DMS114 treated with DMSO at 0.1 percent for 48 hours (cell line): ENCODE measurements at regions not wholly inside any gene's neighbourhood (a gene's known extent, or its start where the extent isn't known, plus 50 kb on each side); places are given as distances from the start of the nearest gene placed in this dataset.
A peak's percentile ranks its signal among the peaks of the same experiment; 100 is the strongest.
"Not testable (repeated sequence)": the region's sequence is repeated elsewhere in the genome, so short reads cannot be mapped to it uniquely, and the experiment has no call there.

Experiments used
- DNase-seq: peaks from one replicate; lab custom pipeline; 2025; ENCODE audit not compliant: unreplicated experiment; lab: John Stamatoyannopoulos, UW

- DNase-seq: not testable (repeated sequence)
Observed at GRCh38 chrX:149420566-149420965, 84.5 kb downstream of the IDS start.

GRCh38 chrX:149398027-149398426, 107.1 kb downstream of the IDS start:
- DNase-seq: no peak

GRCh38 chrX:149392921-149393320, 112.2 kb downstream of the IDS start:
- no peak for DNase-seq

- no peak for DNase-seq
Observed at GRCh38 chrX:149383852-149384251, 121.3 kb downstream of the IDS start.

DNA sequence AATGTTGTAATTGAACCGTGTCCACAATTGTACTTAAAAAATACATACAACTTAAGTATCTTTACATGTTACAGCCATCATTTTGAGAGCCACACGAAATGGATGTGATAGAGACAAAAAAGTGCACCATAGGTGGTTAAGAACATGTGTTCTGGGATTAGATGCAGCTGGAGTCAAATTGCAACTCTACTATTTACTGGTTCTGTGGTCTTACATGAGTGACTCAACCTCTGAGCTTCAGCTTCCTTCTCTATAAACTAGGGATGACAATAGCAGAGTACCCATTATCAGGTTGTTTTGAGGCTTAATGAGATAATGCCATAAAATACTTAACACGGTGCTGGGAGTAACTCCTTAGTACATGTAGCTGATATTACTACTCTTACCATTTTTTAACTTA, 130.4 kb downstream of the IDS start:
- DNase-seq: no peak

- DNase-seq: no peak
Observed at GRCh38 chrX:149372866-149373265, 132.2 kb downstream of the IDS start.

GRCh38 chrX:149371986-149372385, 133.1 kb downstream of the IDS start:
- no peak for DNase-seq

DNA sequence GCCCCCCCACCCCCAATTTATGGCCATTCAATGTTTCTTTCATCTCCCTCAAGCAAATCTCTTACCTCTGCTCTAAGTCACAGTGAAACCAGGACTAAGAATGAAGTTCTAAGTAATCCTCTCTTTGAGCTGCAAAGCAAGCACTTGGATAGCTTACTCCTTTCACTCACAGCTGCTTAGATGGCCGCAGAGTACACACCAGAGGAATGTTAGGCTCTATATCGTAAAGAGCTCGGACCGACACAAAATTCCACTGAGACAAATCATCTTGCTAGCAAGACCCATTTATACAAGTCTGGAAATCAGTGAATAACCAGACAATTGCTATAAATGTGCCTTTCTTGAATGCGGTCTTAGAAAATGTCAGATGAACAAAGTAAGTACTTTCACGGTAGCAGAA, 135.0 kb downstream of the IDS start:
- no peak for DNase-seq

DNA sequence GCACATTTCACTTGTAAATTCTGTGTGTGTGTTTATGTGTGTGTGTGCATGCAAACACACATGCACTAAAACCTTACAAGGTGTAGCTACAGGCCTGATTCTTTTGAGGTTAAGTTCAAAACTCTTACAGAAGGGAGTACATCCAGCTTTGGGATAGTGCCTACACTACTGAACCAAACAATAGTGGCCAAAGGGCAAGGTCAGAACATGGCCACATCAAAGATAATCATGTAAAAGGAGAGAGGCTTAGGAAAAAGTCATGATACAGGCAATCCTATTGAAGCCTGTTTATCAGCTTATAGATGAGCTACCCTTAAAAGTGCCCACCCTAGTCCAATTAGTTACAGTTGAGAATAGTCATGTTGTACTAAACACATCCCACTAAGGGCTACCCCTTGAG, 139.6 kb downstream of the IDS start:
- DNase-seq: no peak

DNA sequence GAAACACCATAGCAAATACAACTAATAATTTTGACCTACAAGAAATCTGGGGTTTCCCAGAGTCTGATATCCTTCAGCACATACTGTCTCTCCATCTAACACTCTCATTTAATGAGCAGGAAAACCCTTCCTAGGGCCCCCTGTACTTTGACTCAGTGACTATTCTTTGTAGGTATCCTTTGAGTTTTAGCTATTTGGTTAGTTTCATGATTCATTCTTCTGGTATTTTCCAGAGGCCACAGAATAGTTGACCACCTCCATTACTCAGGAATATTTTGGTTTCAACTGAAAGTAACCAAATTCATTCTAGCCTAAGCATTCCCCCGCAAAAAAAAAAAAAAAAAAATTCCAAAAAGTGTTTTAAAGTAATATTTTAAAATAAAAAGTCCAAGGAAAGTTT, 140.0 kb downstream of the IDS start:
- DNase-seq: no peak

DNA sequence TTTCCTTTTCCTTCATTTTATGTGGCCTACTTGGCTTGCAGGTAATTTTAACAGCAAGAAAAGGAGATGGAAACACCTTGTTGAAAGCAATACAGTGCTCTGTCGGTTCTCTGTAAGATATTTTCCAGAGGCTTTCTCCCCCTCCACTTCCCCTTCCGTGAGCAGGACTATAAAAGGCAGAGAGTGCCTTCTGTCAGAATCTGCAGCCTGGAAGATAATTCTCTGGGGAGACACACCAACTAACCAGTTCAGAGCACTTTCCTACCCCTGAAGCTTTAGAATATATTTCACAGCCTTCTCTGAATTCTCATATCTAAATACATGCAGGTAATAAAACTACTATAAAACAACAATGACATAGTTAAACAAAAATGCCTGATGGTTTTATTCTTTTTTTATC, 141.1 kb downstream of the IDS start:
- no peak for DNase-seq

DNA sequence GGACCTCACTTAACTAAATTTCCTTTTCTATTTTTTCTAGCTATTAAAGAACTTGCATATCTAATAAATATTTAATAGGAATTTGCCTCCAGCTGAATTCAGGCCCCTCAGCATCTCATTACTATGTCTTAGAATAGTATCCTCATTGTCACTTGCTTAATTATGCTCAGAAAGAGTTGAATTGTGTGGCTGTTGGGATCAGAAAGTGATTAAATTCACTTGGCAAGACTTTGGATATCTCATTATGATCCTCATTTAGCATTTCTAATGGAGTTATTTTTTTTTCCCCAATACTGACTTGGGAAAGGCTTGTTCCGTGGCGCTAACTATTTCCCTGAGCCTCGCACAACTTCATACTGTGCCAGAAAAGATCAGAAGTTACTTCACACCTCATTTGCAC, 158.8 kb downstream of the IDS start:
- no peak for DNase-seq

DNA sequence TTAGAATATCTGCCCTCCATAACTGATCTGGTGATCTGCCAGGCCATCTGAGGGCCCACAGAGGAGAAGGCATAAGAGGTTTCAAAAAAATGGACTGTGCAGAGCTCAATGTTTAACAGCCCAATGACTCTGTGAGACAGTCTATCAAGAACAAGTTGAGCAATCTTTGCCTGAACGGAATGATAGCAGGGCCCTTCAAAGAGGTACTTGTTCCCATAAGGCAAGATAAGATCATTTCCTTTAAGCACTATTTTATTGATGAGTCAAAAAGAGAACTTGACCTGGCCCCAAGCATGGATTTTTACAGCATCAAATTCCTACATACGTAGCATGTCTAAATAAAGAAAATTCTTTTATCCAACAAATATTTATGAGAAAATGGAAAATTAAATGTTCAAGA, 182.8 kb downstream of the IDS start:
- no peak for DNase-seq

DNA sequence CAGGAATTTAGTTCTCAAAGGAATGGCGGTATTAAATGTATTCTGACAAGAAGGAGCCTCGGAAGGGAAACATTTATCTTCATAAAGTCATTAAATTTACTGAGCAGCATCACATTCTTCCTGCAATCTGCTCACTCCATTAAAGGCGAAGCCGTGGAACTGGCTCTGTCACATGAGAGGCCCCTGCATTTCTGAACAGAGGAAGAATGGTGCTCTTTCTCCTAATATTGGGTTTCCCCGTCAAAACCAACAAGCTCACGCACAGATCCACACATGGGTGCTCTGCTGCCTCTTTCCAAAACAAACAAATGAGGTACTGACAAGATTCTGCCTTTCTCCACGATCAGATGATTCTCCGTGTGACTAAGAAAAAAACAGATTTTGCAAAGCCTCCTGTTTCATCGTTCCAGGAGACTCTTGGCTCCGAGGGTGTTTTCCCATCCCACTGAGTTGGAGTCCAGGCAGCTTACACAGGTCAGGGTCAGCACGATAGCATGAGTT, 191.2 kb downstream of the IDS start:
- no peak for DNase-seq

DNA sequence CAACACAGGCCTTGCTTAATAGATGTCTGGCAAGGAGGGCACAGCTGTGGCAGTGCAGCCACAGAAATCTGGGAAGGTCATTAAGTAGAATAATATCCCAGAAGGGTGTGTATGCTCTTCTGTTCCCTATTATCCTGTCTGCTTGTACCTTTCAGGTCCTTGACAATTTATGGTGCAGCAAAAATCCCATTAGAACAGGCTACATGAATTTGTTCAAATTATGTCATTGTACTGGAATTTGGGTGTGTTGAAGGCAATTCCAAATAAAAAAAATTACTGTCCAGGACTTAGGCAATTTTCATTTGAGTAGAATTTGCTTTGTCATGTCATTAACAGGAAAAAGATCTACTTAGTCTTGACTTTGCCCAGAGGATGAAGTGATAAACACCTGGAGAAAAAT, 192.1 kb downstream of the IDS start:
- DNase-seq: no peak

DNA sequence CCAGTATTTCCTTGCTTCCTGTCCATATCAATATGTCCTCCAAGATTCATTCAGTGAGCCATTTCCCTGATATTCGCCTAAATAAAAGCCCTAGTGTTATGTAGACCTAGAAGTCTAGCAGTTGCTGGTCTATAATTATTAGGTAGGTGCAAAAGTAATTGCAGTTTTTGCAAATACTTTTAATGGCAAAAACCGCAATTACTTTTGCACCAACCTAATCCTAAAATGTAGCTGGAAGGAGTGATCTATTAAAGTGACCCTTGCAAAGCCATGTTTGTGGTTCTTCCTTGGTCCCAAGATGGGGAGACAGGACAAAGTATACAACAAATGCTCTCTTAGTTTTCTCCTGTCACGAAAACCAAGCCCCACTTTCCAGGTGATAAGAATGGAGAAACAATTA, 193.0 kb downstream of the IDS start:
- DNase-seq: no peak

- no peak for DNase-seq
Observed at GRCh38 chrX:149302705-149303104, 202.4 kb downstream of the IDS start.

DNA sequence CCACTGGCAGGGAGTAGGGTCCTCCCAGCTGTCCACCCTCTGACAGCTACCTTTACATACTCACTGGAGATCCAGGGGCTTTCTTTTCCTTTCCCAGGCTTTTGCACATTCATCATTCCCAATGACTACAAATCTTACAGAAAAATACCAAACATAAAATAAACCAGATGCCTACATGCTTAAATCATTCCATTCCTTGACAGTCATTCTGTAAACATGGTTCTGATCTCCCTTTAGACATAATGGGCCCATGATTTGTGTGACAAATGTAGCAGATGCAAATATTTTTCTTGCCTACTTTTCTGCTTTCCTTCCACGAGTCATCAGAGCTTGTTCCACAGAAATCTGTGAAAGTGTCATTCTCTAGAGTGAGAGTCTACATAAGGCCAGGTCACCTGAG, 207.0 kb downstream of the IDS start:
- no peak for DNase-seq

GRCh38 chrX:149296092-149296491, 209.0 kb downstream of the IDS start:
- DNase-seq: no peak

DNA sequence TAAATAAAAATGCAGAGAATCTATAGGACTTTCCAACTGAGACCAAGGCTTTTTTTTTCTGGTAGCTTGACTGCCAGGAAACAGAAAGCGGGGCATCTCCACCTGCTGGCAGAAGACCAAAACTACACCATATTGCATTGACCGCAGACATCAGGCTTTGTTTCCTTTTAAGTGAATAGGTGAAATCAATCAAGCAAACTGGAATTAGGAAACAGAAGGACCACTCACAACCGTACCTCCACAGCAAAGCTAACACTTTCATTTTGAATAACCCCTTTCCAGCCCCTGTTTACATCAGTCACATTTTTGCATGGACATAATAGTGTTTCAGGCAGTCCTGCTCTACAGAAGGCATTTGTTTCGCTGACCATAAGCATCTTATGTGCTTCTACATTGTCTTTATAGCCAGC, 218.2 kb downstream of the IDS start:
- peak; percentile 2 for DNase-seq

DNA sequence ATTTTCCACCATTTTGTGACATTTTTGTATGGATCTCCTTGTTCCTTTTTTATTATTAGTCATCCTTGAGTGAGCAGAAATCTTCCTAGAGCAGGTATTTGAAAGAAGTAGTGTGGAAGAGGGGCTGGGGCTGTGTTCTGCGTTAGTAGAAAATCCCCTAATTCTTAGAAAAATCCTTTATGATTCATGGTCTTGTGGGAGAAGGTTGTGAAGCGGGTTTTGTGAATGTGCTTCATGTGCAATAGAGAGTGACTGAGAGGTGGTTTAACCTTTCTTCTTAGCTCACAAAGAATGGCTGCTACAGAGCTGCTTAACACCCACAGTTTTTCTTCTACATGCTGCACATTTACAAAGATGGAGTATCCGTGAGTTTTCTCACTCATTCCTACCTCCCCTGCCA, 220.5 kb downstream of the IDS start:
- no peak for DNase-seq

- no peak for DNase-seq
Observed at GRCh38 chrX:149283853-149284252, 221.3 kb downstream of the IDS start.

DNA sequence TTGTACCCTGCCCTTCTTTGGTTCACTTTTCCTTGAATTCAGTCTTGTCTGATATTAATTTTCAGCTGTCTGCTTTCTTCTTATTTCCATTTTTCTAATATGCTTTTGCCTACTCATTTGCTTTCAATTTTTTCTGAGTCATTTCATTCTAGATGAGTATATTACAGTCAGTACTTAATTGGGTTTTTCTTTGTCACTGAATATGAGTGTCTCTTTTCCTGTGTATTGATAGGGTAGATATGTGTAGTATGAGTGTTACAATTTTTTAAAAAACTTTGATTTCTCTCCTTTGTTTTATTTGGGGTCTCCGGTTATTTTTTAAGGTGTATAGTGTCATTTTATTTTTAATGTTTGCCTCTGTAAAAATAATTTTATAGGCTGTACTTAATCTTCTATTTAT, 222.2 kb downstream of the IDS start:
- no peak for DNase-seq

DNA sequence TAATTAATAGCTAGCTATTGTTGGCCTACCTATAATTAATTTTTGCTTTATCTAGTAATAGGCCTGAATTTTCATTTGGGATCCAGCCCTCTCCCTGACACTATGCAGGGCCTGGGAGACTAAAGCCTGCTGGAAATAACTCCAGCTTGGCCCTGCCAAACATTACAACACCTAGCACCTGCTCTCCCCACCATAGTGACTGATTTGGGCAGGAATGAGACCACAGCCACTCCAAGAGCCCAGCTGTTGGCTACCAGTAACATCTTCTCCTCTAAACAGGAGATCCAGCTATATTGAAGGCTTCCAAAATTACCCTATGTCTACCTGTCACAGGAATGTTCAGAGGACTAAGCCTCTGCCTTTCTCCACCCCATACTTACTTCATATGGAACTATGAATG, 225.1 kb downstream of the IDS start:
- DNase-seq: no peak
